ENCODE measurements at regions not wholly inside any gene's neighbourhood (a gene's known extent, or its start where the extent isn't known, plus 50 kb on each side); places are given as distances from the start of the nearest gene placed in this dataset.

- no peak for TF ChIP-seq MED1 (CRISPR knock-in tag; IDR thresholded peaks at IDR 0.05; ENCODE audit: borderline replicate concordance)
- TF ChIP-seq HMG20A (CRISPR knock-in tag; conservative IDR thresholded peaks at IDR 0.05), result no peak
- no peak for TF ChIP-seq SP1 (CRISPR knock-in tag; IDR thresholded peaks at IDR 0.05)
- no peak for TF ChIP-seq HEY1 (CRISPR knock-in tag; IDR thresholded peaks at IDR 0.05; ENCODE audit: borderline replicate concordance)
- TF ChIP-seq HCFC1 (IDR thresholded peaks at IDR 0.05; ENCODE audit: low read depth, low read length), result no peak
- TF ChIP-seq CBFA2T3 (IDR thresholded peaks at IDR 0.05), result no peak
Observed at GRCh38 chr2:129730979-129731378, 248.5 kb upstream of the RAB6C start (continued).

- CTCF ChIA-PET (ENCODE audit: low intra/inter-chr PET ratio), result no interaction called here
- Histone ChIP-seq H3K9me1 (ENCODE audit: control insufficient read depth, insufficient read depth, low read length) (no peaks in the 10 kb centered on the region), H3K9me3 (replicated peaks; ENCODE audit: control insufficient read depth, insufficient read depth, low read depth, low read length) (no peaks in the 10 kb centered on the region), H3K79me2 (ENCODE audit: control insufficient read depth, insufficient read depth, low read length) (no peaks in the 10 kb centered on the region), H3K36me3 (ENCODE audit: control insufficient read depth, insufficient read depth, low read length) (no peaks in the 10 kb centered on the region), H4K20me1 (replicated peaks; ENCODE audit: control insufficient read depth, insufficient read depth, low read length) (no peaks in the 10 kb centered on the region), H3K4me2 (ENCODE audit: insufficient read depth, low read length) (no peak overlapping the region), H3K9ac (ENCODE audit: insufficient read depth in 1 of 2, low read depth in 2 of 2, low read length in 2 of 2) (no peak overlapping the region), H2AFZ (ENCODE audit: low read depth, low read length) (no peak overlapping the region), H3K4me3 (no peak overlapping the region), H3K27ac (ENCODE audit: extremely low read depth, low read depth, low read length) (no peak overlapping the region), H3K4me1 (replicated peaks in 1 of 2; ENCODE audit: control insufficient read depth in 2 of 2, insufficient read depth in 2 of 2, low read length in 2 of 2) (no peaks in the 10 kb centered on the region), H3K27me3 (ENCODE audit: control insufficient read depth in 2 of 2, insufficient read depth in 2 of 2, low read length in 2 of 2) (peaks cover 0 to 14% of the 10 kb centered on the region in 2 experiments; a peak in 3 of 5 replicates)
- TF ChIP-seq POLR2H (tag; IDR thresholded peaks at IDR 0.05; ENCODE audit: low read depth) (no peak), ZC3H4 (CRISPR knock-in tag; IDR thresholded peaks at IDR 0.05; ENCODE audit: borderline replicate concordance) (no peak), ARID4B (CRISPR knock-in tag; IDR thresholded peaks at IDR 0.05) (no peak), RBBP5 (IDR thresholded peaks at IDR 0.05; ENCODE audit: borderline replicate concordance, insufficient read depth, low read length, poor library complexity, severe bottlenecking) (no peak), ZNF263 (CRISPR knock-in tag; IDR thresholded peaks at IDR 0.05; ENCODE audit: borderline replicate concordance) (no peak)
- ATAC-seq (no peak), DNase-seq (ENCODE audit: extremely low read depth in 1 of 4, low spot score in 3 of 4) (no peak), FAIRE-seq (no peak)
- BruUV-seq (replicated peaks), result no TSS peak
- in situ Hi-C loops (cut with MboI), result no loop called here
- POLR2A ChIA-PET, result no interaction called here
- intact Hi-C loops (cut with micrococcal nuclease), result no loop called here
- 0% methylated on average over 6 of the region's 6 CpGs for WGBS (ENCODE audit: insufficient coverage, low coverage, missing lambda C conversion rate)
Observed at GRCh38 chr2:129731907-129732629, 247.4 kb upstream of the RAB6C start.
